ENCODE measurements at regions not wholly inside any gene's neighbourhood (a gene's known extent, or its start where the extent isn't known, plus 50 kb on each side); places are given as distances from the start of the nearest gene placed in this dataset.

- no peak overlapping the region for H3K4me3 Mint-ChIP-seq
- H3K27me3 Mint-ChIP-seq: peaks cover 19% of the 10 kb centered on the region
- H3K9me3 ChIP-seq (ENCODE audit: control insufficient read depth, low read length, poor library complexity, severe bottlenecking): peaks cover 2% of the 10 kb centered on the region
- ATAC-seq (no peak), DNase-seq (no peak)
- no peak overlapping the region for H3K27ac Mint-ChIP-seq
- no peaks in the 10 kb centered on the region for H3K4me1 Mint-ChIP-seq
- peaks cover 5% of the 10 kb centered on the region for H3K36me3 Mint-ChIP-seq (ENCODE audit: low read depth)
These were observed 56.7 kb upstream of the GUCA2B start for GRCh38 chr1:42096554-42096953.

- peaks cover 19% of the 10 kb centered on the region for H3K27me3 Mint-ChIP-seq
- H3K4me3 Mint-ChIP-seq: no peak overlapping the region
- no peaks in the 10 kb centered on the region for H3K4me1 Mint-ChIP-seq
- H3K36me3 Mint-ChIP-seq (ENCODE audit: low read depth): no peaks in the 10 kb centered on the region
- no peak overlapping the region for H3K27ac Mint-ChIP-seq
- DNase-seq (no peak), ATAC-seq (no peak)
- peaks cover 12% of the 10 kb centered on the region for H3K9me3 ChIP-seq (ENCODE audit: control insufficient read depth, low read length, poor library complexity, severe bottlenecking)
These were observed 64.0 kb upstream of the GUCA2B start for GRCh38 chr1:42089246-42089645.

GRCh38 chr1:42086146-42086545 lies 67.1 kb upstream of the GUCA2B start:
- Mint-ChIP-seq H3K4me1 (peaks cover 5% of the 10 kb centered on the region), H3K4me3 (no peak overlapping the region), H3K27ac (no peak overlapping the region), H3K36me3 (ENCODE audit: low read depth) (peaks cover 7% of the 10 kb centered on the region), H3K27me3 (peaks cover 36% of the 10 kb centered on the region)
- DNase-seq (no peak), ATAC-seq (no peak)
- H3K9me3 ChIP-seq (ENCODE audit: control insufficient read depth, low read length, poor library complexity, severe bottlenecking): peaks cover 11% of the 10 kb centered on the region

GRCh38 chr1:42085596-42085995 lies 67.6 kb upstream of the GUCA2B start:
- no peak for ATAC-seq
- peaks cover 11% of the 10 kb centered on the region for H3K9me3 ChIP-seq (ENCODE audit: control insufficient read depth, low read length, poor library complexity, severe bottlenecking)
- no peak for DNase-seq
- peaks cover 7% of the 10 kb centered on the region for H3K36me3 Mint-ChIP-seq (ENCODE audit: low read depth)
- H3K27ac Mint-ChIP-seq: no peak overlapping the region
- H3K27me3 Mint-ChIP-seq: peaks cover 36% of the 10 kb centered on the region
- peaks cover 5% of the 10 kb centered on the region for H3K4me1 Mint-ChIP-seq
- no peak overlapping the region for H3K4me3 Mint-ChIP-seq

- DNase-seq (no peak), ATAC-seq (no peak)
- Mint-ChIP-seq H3K4me1 (peaks cover 5% of the 10 kb centered on the region), H3K4me3 (no peak overlapping the region), H3K27me3 (peaks cover 40% of the 10 kb centered on the region), H3K36me3 (ENCODE audit: low read depth) (peaks cover 7% of the 10 kb centered on the region), H3K27ac (no peak overlapping the region)
- H3K9me3 ChIP-seq (ENCODE audit: control insufficient read depth, low read length, poor library complexity, severe bottlenecking): no peaks in the 10 kb centered on the region
These were observed 71.7 kb upstream of the GUCA2B start for GRCh38 chr1:42081475-42081874.

GRCh38 chr1:42075179-42075578 lies 78.0 kb upstream of the GUCA2B start:
- no peaks in the 10 kb centered on the region for H3K9me3 ChIP-seq (ENCODE audit: control insufficient read depth, low read length, poor library complexity, severe bottlenecking)
- Mint-ChIP-seq H3K27me3 (peaks cover 27% of the 10 kb centered on the region), H3K4me1 (no peaks in the 10 kb centered on the region), H3K27ac (no peak overlapping the region), H3K36me3 (ENCODE audit: low read depth) (peaks cover 2% of the 10 kb centered on the region), H3K4me3 (no peak overlapping the region)
- no peak for DNase-seq
- no peak for ATAC-seq

- Mint-ChIP-seq H3K36me3 (ENCODE audit: low read depth) (peaks cover 2% of the 10 kb centered on the region), H3K27me3 (peaks cover 17% of the 10 kb centered on the region), H3K4me3 (no peak overlapping the region), H3K27ac (no peak overlapping the region), H3K4me1 (no peaks in the 10 kb centered on the region)
- ATAC-seq (no peak), DNase-seq (no peak)
- H3K9me3 ChIP-seq (ENCODE audit: control insufficient read depth, low read length, poor library complexity, severe bottlenecking): no peaks in the 10 kb centered on the region
These were observed 82.2 kb upstream of the GUCA2B start for GRCh38 chr1:42070996-42071395.

GRCh38 chr1:42057800-42058199 lies 95.4 kb upstream of the GUCA2B start:
- H3K4me1 Mint-ChIP-seq: peaks cover 7% of the 10 kb centered on the region
- no peak overlapping the region for H3K27ac Mint-ChIP-seq
- no peaks in the 10 kb centered on the region for H3K9me3 ChIP-seq (ENCODE audit: control insufficient read depth, low read length, poor library complexity, severe bottlenecking)
- no peak overlapping the region for H3K4me3 Mint-ChIP-seq
- H3K27me3 Mint-ChIP-seq: peaks cover 8% of the 10 kb centered on the region
- H3K36me3 Mint-ChIP-seq (ENCODE audit: low read depth): peaks cover 4% of the 10 kb centered on the region
- ATAC-seq (no peak), DNase-seq (no peak)

GRCh38 chr1:42056460-42056859 lies 96.8 kb upstream of the GUCA2B start:
- no peak overlapping the region for H3K27ac Mint-ChIP-seq
- peaks cover 7% of the 10 kb centered on the region for H3K4me1 Mint-ChIP-seq
- peaks cover 15% of the 10 kb centered on the region for H3K27me3 Mint-ChIP-seq
- no peaks in the 10 kb centered on the region for H3K9me3 ChIP-seq (ENCODE audit: control insufficient read depth, low read length, poor library complexity, severe bottlenecking)
- H3K4me3 Mint-ChIP-seq: no peak overlapping the region
- H3K36me3 Mint-ChIP-seq (ENCODE audit: low read depth): no peaks in the 10 kb centered on the region
- ATAC-seq (no peak), DNase-seq (no peak)

- Mint-ChIP-seq H3K27me3 (peaks cover 29% of the 10 kb centered on the region), H3K4me3 (no peak overlapping the region), H3K4me1 (peaks cover 7% of the 10 kb centered on the region), H3K27ac (no peak overlapping the region), H3K36me3 (ENCODE audit: low read depth) (no peaks in the 10 kb centered on the region)
- no peak for ATAC-seq
- no peaks in the 10 kb centered on the region for H3K9me3 ChIP-seq (ENCODE audit: control insufficient read depth, low read length, poor library complexity, severe bottlenecking)
- no peak for DNase-seq
These were observed 98.1 kb upstream of the GUCA2B start for GRCh38 chr1:42055061-42055460.

GRCh38 chr1:42052072-42052699 lies 101.0 kb upstream of the GUCA2B start:
- Mint-ChIP-seq H3K4me3 (peak overlapping the region; percentile 34), H3K27me3 (peaks cover 47% of the 10 kb centered on the region)

GRCh38 chr1:42047508-42047880 lies 105.7 kb upstream of the GUCA2B start:
- H3K9me3 ChIP-seq (ENCODE audit: control insufficient read depth, low read length, poor library complexity, severe bottlenecking): no peaks in the 10 kb centered on the region
- H3K4me3 Mint-ChIP-seq: no peak overlapping the region
- DNase-seq (no peak), ATAC-seq (no peak)
- peaks cover 46% of the 10 kb centered on the region for H3K27me3 Mint-ChIP-seq
- H3K4me1 Mint-ChIP-seq: peaks cover 3% of the 10 kb centered on the region
- H3K27ac Mint-ChIP-seq: no peak overlapping the region
- H3K36me3 Mint-ChIP-seq (ENCODE audit: low read depth): no peaks in the 10 kb centered on the region

More at GRCh38 chr1:42052072-42052699, 101.0 kb upstream of the GUCA2B start:
- peaks cover 7% of the 10 kb centered on the region for H3K4me1 Mint-ChIP-seq
- H3K9me3 ChIP-seq (ENCODE audit: control insufficient read depth, low read length, poor library complexity, severe bottlenecking): no peaks in the 10 kb centered on the region
- no peak overlapping the region for H3K27ac Mint-ChIP-seq
- ATAC-seq (no peak), DNase-seq (no peak)
- no peaks in the 10 kb centered on the region for H3K36me3 Mint-ChIP-seq (ENCODE audit: low read depth)

- DNase-seq (no peak), ATAC-seq (no peak)
- Mint-ChIP-seq H3K27ac (no peak overlapping the region), H3K4me3 (no peak overlapping the region), H3K36me3 (ENCODE audit: low read depth) (no peaks in the 10 kb centered on the region), H3K4me1 (peaks cover 3% of the 10 kb centered on the region), H3K27me3 (peaks cover 40% of the 10 kb centered on the region)
- H3K9me3 ChIP-seq (ENCODE audit: control insufficient read depth, low read length, poor library complexity, severe bottlenecking): no peaks in the 10 kb centered on the region
These were observed 106.3 kb upstream of the GUCA2B start for GRCh38 chr1:42046761-42047507.

- DNase-seq: no peak
- H3K4me3 Mint-ChIP-seq: no peak overlapping the region
- no peak for ATAC-seq
- no peaks in the 10 kb centered on the region for H3K36me3 Mint-ChIP-seq (ENCODE audit: low read depth)
- H3K27ac Mint-ChIP-seq: no peak overlapping the region
- H3K27me3 Mint-ChIP-seq: peaks cover 18% of the 10 kb centered on the region
- peaks cover 5% of the 10 kb centered on the region for H3K4me1 Mint-ChIP-seq
- no peaks in the 10 kb centered on the region for H3K9me3 ChIP-seq (ENCODE audit: control insufficient read depth, low read length, poor library complexity, severe bottlenecking)
These were observed 108.9 kb upstream of the GUCA2B start for GRCh38 chr1:42044346-42044745.
